Mesenchymal stem cell (in vitro differentiated cells and primary cell): ENCODE measurements at regions not wholly inside any gene's neighbourhood (a gene's known extent, or its start where the extent isn't known, plus 50 kb on each side); places are given as distances from the start of the nearest gene placed in this dataset.
A peak's percentile ranks its signal among the peaks of the same experiment; 100 is the strongest.

Source experiments
- DNase-seq: peaks from one replicate; pipeline ENCODE4 v3.0.0-alpha.2; 2013
- H2AFZ ChIP-seq: one replicate; pipeline ENCODE4 v1.6.1; 2013; ENCODE audit warnings: low read depth, mild to moderate bottlenecking, control low read depth, inconsistent platforms, low read length, moderate library complexity
- H2AK5ac ChIP-seq: 2 replicates; pipeline ENCODE4 v1.6.1; 2013; ENCODE audit warnings: low read length, moderate library complexity, mild to moderate bottlenecking, inconsistent platforms; ENCODE audit not compliant: severe bottlenecking
- H2BK120ac ChIP-seq: one replicate; pipeline ENCODE4 v1.6.1; 2013; ENCODE audit warnings: low read depth, mild to moderate bottlenecking, inconsistent platforms, low read length, moderate library complexity
- H2BK12ac ChIP-seq, 2 experiments: one replicate each; pipeline ENCODE4 v1.6.1; 2013; ENCODE audit warnings: inconsistent platforms in 2 of 2, low read length in 2 of 2, mild to moderate bottlenecking in 2 of 2, moderate library complexity in 2 of 2, control low read depth in 1 of 2
- H2BK15ac ChIP-seq: one replicate; pipeline ENCODE4 v1.6.1; 2013; ENCODE audit warnings: mild to moderate bottlenecking, low read depth, inconsistent platforms; ENCODE audit not compliant: poor library complexity, severe bottlenecking
- H2BK5ac ChIP-seq: 2 replicates; pipeline ENCODE4 v1.6.1; 2013; ENCODE audit warnings: low read depth, mild to moderate bottlenecking, low read length, control low read depth, inconsistent platforms; ENCODE audit not compliant: poor library complexity, severe bottlenecking
- H3K14ac ChIP-seq, 2 experiments: one replicate each; pipeline ENCODE4 v1.6.1; 2013; ENCODE audit warnings: inconsistent platforms in 2 of 2, low read length in 2 of 2, control low read depth in 1 of 2, mild to moderate bottlenecking in 1 of 2, moderate library complexity in 1 of 2
- H3K18ac ChIP-seq, 2 experiments: one replicate each; pipeline ENCODE4 v1.6.1; 2013; ENCODE audit warnings: inconsistent platforms in 2 of 2, low read length in 2 of 2, control low read depth in 1 of 2, low read depth in 1 of 2, mild to moderate bottlenecking in 1 of 2
- H3K23ac ChIP-seq, 2 experiments: one replicate each; pipeline ENCODE4 v1.6.1; 2013; ENCODE audit warnings: inconsistent platforms in 2 of 2, low read length in 2 of 2, mild to moderate bottlenecking in 2 of 2, moderate library complexity in 2 of 2, control low read depth in 1 of 2
- H3K27ac ChIP-seq: 2 replicates; pipeline ENCODE4 v1.5.1; 2013; ENCODE audit warnings: mild to moderate bottlenecking, moderate library complexity, low read length, control low read depth, inconsistent platforms; ENCODE audit not compliant: poor library complexity, severe bottlenecking
- H3K27me3 ChIP-seq, 2 experiments: 2 replicates each; pipeline versions ENCODE4 v1.6.1 to v1.7.0; 2013; ENCODE audit warnings: low read length in 2 of 2, mild to moderate bottlenecking in 2 of 2, moderate library complexity in 2 of 2, control low read depth in 1 of 2, inconsistent platforms in 1 of 2; ENCODE audit not compliant: control insufficient read depth in 1 of 2, insufficient read depth in 1 of 2
- H3K36me3 ChIP-seq, 2 experiments: 2 replicates each; pipeline versions ENCODE4 v1.6.1 to v1.7.0; 2013; ENCODE audit warnings: low read length in 2 of 2, control low read depth in 1 of 2, inconsistent platforms in 1 of 2, low read depth in 1 of 2, mild to moderate bottlenecking in 1 of 2; ENCODE audit not compliant: insufficient read depth in 2 of 2, control insufficient read depth in 1 of 2
- H3K4ac ChIP-seq, 2 experiments: one replicate each; pipeline ENCODE4 v1.6.1; 2013; ENCODE audit warnings: inconsistent platforms in 2 of 2, low read length in 2 of 2, mild to moderate bottlenecking in 2 of 2, moderate library complexity in 2 of 2, control low read depth in 1 of 2, low read depth in 1 of 2
- H3K4me1 ChIP-seq: 2 replicates; pipeline ENCODE4 v1.6.1; 2013; ENCODE audit warnings: low read depth, low read length, control low read depth; ENCODE audit not compliant: control insufficient read depth, insufficient read depth
- H3K4me2 ChIP-seq: 2 replicates; pipeline ENCODE4 v1.6.1; 2013; ENCODE audit warnings: low read length, mild to moderate bottlenecking, inconsistent platforms; ENCODE audit not compliant: poor library complexity, severe bottlenecking
- H3K4me3 ChIP-seq, 2 experiments: 2 replicates each; pipeline versions ENCODE4 v1.5.1 to v1.7.0; 2013; ENCODE audit warnings: low read length in 2 of 2, mild to moderate bottlenecking in 2 of 2, control low read depth in 1 of 2, low read depth in 1 of 2; ENCODE audit not compliant: insufficient read depth in 1 of 2
- H3K79me1 ChIP-seq: replicated peaks from 2 replicates; pipeline ENCODE4 v1.6.1; 2013; ENCODE audit warnings: mild to moderate bottlenecking, control low read depth, low read length, inconsistent platforms; ENCODE audit not compliant: poor library complexity, severe bottlenecking
- H3K9ac ChIP-seq: 2 replicates; pipeline ENCODE4 v1.7.0; 2013; ENCODE audit warnings: mild to moderate bottlenecking, low read length, moderate library complexity
- H3K9me3 ChIP-seq: 2 replicates; pipeline ENCODE4 v1.7.0; 2013; ENCODE audit warnings: mild to moderate bottlenecking, low read length; ENCODE audit not compliant: control insufficient read depth
- H4K8ac ChIP-seq: one replicate; pipeline ENCODE4 v1.6.1; 2013; ENCODE audit warnings: inconsistent platforms, mild to moderate bottlenecking, low read length, moderate library complexity
- H4K91ac ChIP-seq: one replicate; pipeline ENCODE4 v1.6.1; 2013; ENCODE audit warnings: mild to moderate bottlenecking, low read length, inconsistent platforms
- WGBS: methylation state at CpG from one replicate; pipeline ENCODE4 v1.1.7; 2013; ENCODE audit warnings: mixed read lengths; 5-methylcytosine and 5-hydroxymethylcytosine counted together

- H2BK120ac ChIP-seq: no peak overlapping the region
- no peak overlapping the region for H3K9ac ChIP-seq
- no peak overlapping the region for H2BK15ac ChIP-seq
- 33% methylated on average over 2 of the region's 3 CpGs for WGBS
- no peak overlapping the region for H4K8ac ChIP-seq
- no peaks in the 10 kb centered on the region for H3K79me1 ChIP-seq
- H3K4me3 ChIP-seq: no peak overlapping the region
- no peak overlapping the region for H3K23ac ChIP-seq
- H3K9me3 ChIP-seq: peaks cover 11% of the 10 kb centered on the region
- H3K14ac ChIP-seq: no peak overlapping the region
- H3K4me2 ChIP-seq: no peak overlapping the region
- no peak overlapping the region for H3K18ac ChIP-seq
- no peak overlapping the region for H2AK5ac ChIP-seq
- H3K4ac ChIP-seq: no peak overlapping the region
- H4K91ac ChIP-seq: no peak overlapping the region
- H3K4me1 ChIP-seq: peaks cover 2% of the 10 kb centered on the region
- H2AFZ ChIP-seq: no peak overlapping the region
- peak overlapping the region; percentile 30 for H3K27ac ChIP-seq
- peak; percentile 88 for DNase-seq
- H2BK5ac ChIP-seq: no peak overlapping the region
- no peaks in the 10 kb centered on the region for H3K36me3 ChIP-seq
- no peaks in the 10 kb centered on the region for H3K27me3 ChIP-seq
- H2BK12ac ChIP-seq: no peak overlapping the region
These were observed 243.0 kb upstream of the RUNX1 start for GRCh38 chr21:35291973-35292627.

DNA sequence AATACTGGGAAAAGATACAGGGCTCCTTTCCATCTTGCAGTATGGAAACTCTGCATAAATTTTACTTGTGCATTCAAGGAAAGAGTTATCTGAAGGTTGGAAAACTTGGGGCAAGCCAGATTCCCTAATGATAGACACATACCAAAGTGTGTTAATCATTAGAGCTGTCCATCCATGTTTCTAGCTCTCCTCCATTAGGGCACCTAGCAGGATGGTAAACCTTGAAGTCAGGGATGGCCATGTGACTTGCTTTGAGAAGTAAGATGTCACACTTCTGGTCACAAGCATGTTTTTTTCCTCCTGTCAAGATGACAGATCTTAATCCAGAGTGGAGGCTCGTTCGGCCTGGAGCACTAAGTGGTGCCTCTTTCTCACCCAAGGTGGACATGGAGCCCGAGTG lies 241.9 kb upstream of the RUNX1 start:
- Histone ChIP-seq H2BK15ac (no peak overlapping the region), H3K4me2 (no peak overlapping the region), H4K91ac (no peak overlapping the region), H3K9me3 (peaks cover 11% of the 10 kb centered on the region), H2BK5ac (no peak overlapping the region), H2BK12ac (peak overlapping the region in 1 of 2 experiments; percentile 29), H3K79me1 (no peaks in the 10 kb centered on the region), H3K4ac (no peak overlapping the region), H2AK5ac (no peak overlapping the region), H4K8ac (no peak overlapping the region), H3K27ac (peak overlapping the region; percentile 45), H3K36me3 (no peaks in the 10 kb centered on the region), H3K23ac (no peak overlapping the region), H2AFZ (no peak overlapping the region), H3K9ac (no peak overlapping the region), H3K14ac (no peak overlapping the region), H3K4me1 (peaks cover 2% of the 10 kb centered on the region), H2BK120ac (no peak overlapping the region), H3K4me3 (no peak overlapping the region), H3K27me3 (no peaks in the 10 kb centered on the region), H3K18ac (no peak overlapping the region)
- no peak for DNase-seq
- 67% methylated on average over 3 of the region's 3 CpGs for WGBS

DNA sequence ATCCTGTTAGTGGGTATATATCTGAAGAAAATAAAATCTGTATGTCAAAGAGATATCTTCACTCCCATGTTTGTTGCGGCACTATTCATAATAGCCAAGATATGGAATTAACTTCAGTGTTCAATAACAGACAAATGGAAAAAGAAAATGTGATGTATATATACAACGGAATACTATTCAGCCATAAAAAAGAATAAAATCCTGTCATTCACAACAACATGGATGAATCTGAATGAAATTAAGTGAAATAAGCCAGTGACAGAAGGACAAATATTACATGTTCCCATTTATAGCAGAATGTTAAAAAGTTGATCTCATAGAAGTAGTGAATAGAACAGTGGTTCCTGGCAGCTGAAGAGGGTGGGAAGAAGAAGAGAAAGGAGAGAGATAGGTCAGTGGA lies 239.1 kb upstream of the RUNX1 start:
- no peak overlapping the region for H2BK15ac ChIP-seq
- peaks cover 11% of the 10 kb centered on the region for H3K9me3 ChIP-seq
- no peak overlapping the region for H3K9ac ChIP-seq
- H2BK12ac ChIP-seq: no peak overlapping the region
- H3K14ac ChIP-seq: no peak overlapping the region
- WGBS: no CpG with 5 or more reads among the region's 2 CpGs
- H2BK120ac ChIP-seq: no peak overlapping the region
- H3K4me2 ChIP-seq: no peak overlapping the region
- H3K36me3 ChIP-seq: no peaks in the 10 kb centered on the region
- no peak overlapping the region for H3K4me3 ChIP-seq
- no peak for DNase-seq
- no peak overlapping the region for H2BK5ac ChIP-seq
- no peaks in the 10 kb centered on the region for H3K79me1 ChIP-seq
- H3K4me1 ChIP-seq: peaks cover 3% of the 10 kb centered on the region
- no peak overlapping the region for H4K91ac ChIP-seq
- no peak overlapping the region for H3K27ac ChIP-seq
- no peak overlapping the region for H3K23ac ChIP-seq
- no peak overlapping the region for H2AK5ac ChIP-seq
- no peaks in the 10 kb centered on the region for H3K27me3 ChIP-seq
- H3K4ac ChIP-seq: no peak overlapping the region
- H2AFZ ChIP-seq: no peak overlapping the region
- no peak overlapping the region for H4K8ac ChIP-seq
- H3K18ac ChIP-seq: no peak overlapping the region

GRCh38 chr21:35284199-35284598 lies 235.1 kb upstream of the RUNX1 start:
- peak; percentile 12 for DNase-seq
- Histone ChIP-seq H2BK5ac (no peak overlapping the region), H3K4me2 (no peak overlapping the region), H4K8ac (no peak overlapping the region), H2BK12ac (no peak overlapping the region), H3K23ac (no peak overlapping the region), H3K36me3 (no peaks in the 10 kb centered on the region), H3K27ac (no peak overlapping the region), H2BK15ac (no peak overlapping the region), H3K4ac (peak overlapping the region; percentile 2 to 24), H4K91ac (no peak overlapping the region), H2BK120ac (no peak overlapping the region), H3K14ac (peak overlapping the region in 1 of 2 experiments; percentile 28), H3K4me1 (peaks cover 1% of the 10 kb centered on the region), H3K27me3 (no peaks in the 10 kb centered on the region), H3K4me3 (no peak overlapping the region), H3K9ac (no peak overlapping the region), H3K79me1 (no peaks in the 10 kb centered on the region), H2AFZ (peak overlapping the region; percentile 39), H3K18ac (peak overlapping the region in 1 of 2 experiments; percentile 52), H3K9me3 (peaks cover 11% of the 10 kb centered on the region), H2AK5ac (no peak overlapping the region)
- WGBS: 77% methylated on average over 6 of the region's 6 CpGs
